Activated B cell treated with CpG ODN at 0.5 μM for 24 hours (primary cell): ENCODE measurements at regions not wholly inside any gene's neighbourhood (a gene's known extent, or its start where the extent isn't known, plus 50 kb on each side); places are given as distances from the start of the nearest gene placed in this dataset.

Experiments
- ATAC-seq: fragments of 200-7000 bp; cut with Tn5 transposase; one replicate; pipeline ENCODE4 v1.10.0; 2021; ENCODE audit warnings: low read depth, mild to moderate bottlenecking, moderate library complexity
- CTCF ChIA-PET: fragments of 350-600 bp; sonication (Branson Sonifier 250); formaldehyde crosslinking; loops from one replicate; lab custom pipeline; 2021; ENCODE audit warnings: antibody characterized with exemption; lab: Charles Lee
- POLR2A ChIA-PET: fragments of 350-600 bp; sonication (Branson Sonifier 250); formaldehyde crosslinking; loops from one replicate; lab custom pipeline; 2021; ENCODE audit warnings: antibody characterized with exemption; lab: Charles Lee
- DNase-seq: peaks from one replicate; pipeline ENCODE4 v3.0.0; 2022
- H3K27ac Mint-ChIP-seq: one replicate; pipeline ENCODE4 v1.8.0; 2020; ENCODE audit warnings: mixed read lengths
- H3K27me3 Mint-ChIP-seq: one replicate; pipeline ENCODE4 v1.8.0; 2021; ENCODE audit warnings: mixed read lengths
- H3K36me3 Mint-ChIP-seq: one replicate; pipeline ENCODE4 v1.8.0; 2021; ENCODE audit warnings: low read depth, mixed read lengths
- H3K4me1 Mint-ChIP-seq: one replicate; pipeline ENCODE4 v1.8.0; 2021; ENCODE audit warnings: mixed read lengths
- H3K4me3 Mint-ChIP-seq: one replicate; pipeline ENCODE4 v1.8.0; 2020; ENCODE audit warnings: mild to moderate bottlenecking, mixed read lengths
- H3K9me3 Mint-ChIP-seq: one replicate; pipeline ENCODE4 v1.8.0; 2020; ENCODE audit warnings: mixed read lengths
- CTCF ChIP-seq: fragments of 200-600 bp; IDR thresholded peaks from one replicate; pipeline ENCODE4 v1.8.0; 2022; ENCODE audit warnings: antibody characterized with exemption, mild to moderate bottlenecking
- intact Hi-C: fragments of 100-400 bp; cut with micrococcal nuclease; formaldehyde crosslinking; loops from one replicate; pipeline ENCODE4 v1.15.1; 2024

GRCh38 chr5:110019780-110020179 is 330.1 kb downstream of the MAN2A1 start:
- ChIA-PET POLR2A (no interaction called here), CTCF (no interaction called here)
- intact Hi-C loops = no loop called here

DNA sequence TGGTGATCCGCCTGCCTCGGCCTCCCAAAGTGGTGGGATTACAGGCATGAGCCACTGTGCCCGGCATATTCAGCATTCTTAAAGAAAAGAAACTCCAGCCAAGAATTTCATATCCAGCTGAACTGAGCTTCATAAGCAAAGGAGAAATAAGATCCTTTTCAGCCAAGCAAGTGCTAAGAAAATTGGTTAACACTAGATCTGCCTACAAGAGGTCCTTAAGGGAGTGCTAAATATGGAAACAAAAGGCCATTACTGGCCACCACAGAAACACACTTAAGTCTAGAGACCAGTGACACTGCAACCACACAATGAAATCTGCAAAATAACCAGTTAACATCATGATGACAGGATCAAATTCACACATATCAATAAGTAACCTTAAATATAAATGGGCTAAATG is 331.5 kb downstream of the MAN2A1 start:
- Mint-ChIP-seq H3K4me3 (no peak overlapping the region), H3K9me3 (no peaks in the 10 kb centered on the region), H3K27me3 (peaks cover 2% of the 10 kb centered on the region), H3K27ac (no peak overlapping the region), H3K4me1 (no peaks in the 10 kb centered on the region), H3K36me3 (no peaks in the 10 kb centered on the region)
- DNase-seq (no peak), ATAC-seq (no peak)
- intact Hi-C loops = no loop called here
- POLR2A ChIA-PET = no interaction called here
- CTCF ChIA-PET = no interaction called here
- TF ChIP-seq CTCF = no peak

More at GRCh38 chr5:110019780-110020179, 330.1 kb downstream of the MAN2A1 start:
- H3K36me3 Mint-ChIP-seq = no peaks in the 10 kb centered on the region
- no peak overlapping the region for H3K27ac Mint-ChIP-seq
- H3K4me3 Mint-ChIP-seq = no peak overlapping the region
- H3K27me3 Mint-ChIP-seq = peaks cover 2% of the 10 kb centered on the region
- DNase-seq (no peak), ATAC-seq (no peak)
- no peaks in the 10 kb centered on the region for H3K9me3 Mint-ChIP-seq
- TF ChIP-seq CTCF = no peak
- no peaks in the 10 kb centered on the region for H3K4me1 Mint-ChIP-seq

DNA sequence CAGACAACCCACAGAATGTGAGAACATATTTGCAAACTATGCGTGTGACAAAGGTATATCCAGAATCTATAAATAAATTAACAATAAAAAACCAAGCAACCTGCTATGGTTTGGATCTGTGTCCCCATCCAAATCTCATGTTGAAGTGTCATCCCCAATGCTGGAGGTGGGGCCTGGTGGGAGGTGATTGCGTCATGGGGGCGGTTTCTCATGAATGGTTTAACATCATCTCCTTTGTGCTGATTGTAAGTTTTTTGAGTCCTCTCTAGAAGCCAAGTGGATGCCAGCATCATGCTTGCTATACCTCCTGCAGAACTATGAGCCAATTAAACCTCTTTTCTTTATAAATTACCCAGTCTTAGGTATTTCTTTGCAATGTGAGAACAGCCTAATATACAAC is 335.4 kb downstream of the MAN2A1 start:
- Mint-ChIP-seq H3K36me3 (no peaks in the 10 kb centered on the region), H3K4me3 (no peak overlapping the region), H3K4me1 (no peaks in the 10 kb centered on the region), H3K27ac (no peak overlapping the region), H3K9me3 (no peaks in the 10 kb centered on the region), H3K27me3 (peaks cover 2% of the 10 kb centered on the region)
- CTCF ChIA-PET = no interaction called here
- ATAC-seq = no peak
- POLR2A ChIA-PET = no interaction called here
- intact Hi-C loops = no loop called here
- no peak for TF ChIP-seq CTCF
- no peak for DNase-seq

GRCh38 chr5:110027527-110028322 is 338.0 kb downstream of the MAN2A1 start:
- intact Hi-C loops = no loop called here
- Mint-ChIP-seq H3K36me3 (no peaks in the 10 kb centered on the region), H3K4me3 (no peak overlapping the region), H3K27me3 (peaks cover 2% of the 10 kb centered on the region), H3K9me3 (no peaks in the 10 kb centered on the region), H3K4me1 (no peaks in the 10 kb centered on the region), H3K27ac (no peak overlapping the region)
- DNase-seq (no peak), ATAC-seq (no peak)
- ChIA-PET POLR2A (no interaction called here), CTCF (no interaction called here)
- no peak for TF ChIP-seq CTCF

- intact Hi-C loops = no loop called here
- no peak overlapping the region for H3K27ac Mint-ChIP-seq
- POLR2A ChIA-PET = no interaction called here
- H3K4me1 Mint-ChIP-seq = no peaks in the 10 kb centered on the region
- DNase-seq (no peak), ATAC-seq (no peak)
- no peaks in the 10 kb centered on the region for H3K9me3 Mint-ChIP-seq
- no peak for TF ChIP-seq CTCF
- H3K36me3 Mint-ChIP-seq = no peaks in the 10 kb centered on the region
- no peak overlapping the region for H3K4me3 Mint-ChIP-seq
- no peaks in the 10 kb centered on the region for H3K27me3 Mint-ChIP-seq
- CTCF ChIA-PET = no interaction called here
Observed at GRCh38 chr5:110031402-110032140, 341.8 kb downstream of the MAN2A1 start.
